GM23338 (cell line): ENCODE measurements at regions not wholly inside any gene's neighbourhood (a gene's known extent, or its start where the extent isn't known, plus 50 kb on each side); places are given as distances from the start of the nearest gene placed in this dataset.

Experiments
- ATAC-seq: fragments of 200-7000 bp; cut with Tn5 transposase; 3 replicates; pipeline ENCODE4 v1.9.1; 2020
- DNase-seq: peaks from one replicate; pipeline ENCODE4 v3.0.0-alpha.2; 2015; ENCODE audit warnings: low spot score
- H2AFZ ChIP-seq: fragments of 200-600 bp; sonication (generic); 2 replicates; pipeline ENCODE4 v1.8.0; 2016; ENCODE audit warnings: antibody characterized with exemption, mild to moderate bottlenecking, moderate library complexity
- H3F3A ChIP-seq: fragments of 200-600 bp; sonication (generic); replicated peaks from 2 replicates; pipeline ENCODE4 v1.8.0; 2017; ENCODE audit warnings: antibody characterized with exemption, mixed run types, low read depth
- H3K27ac ChIP-seq: fragments of 200-600 bp; sonication (generic); 2 replicates; pipeline ENCODE4 v1.6.1; 2016; ENCODE audit warnings: low read depth
- H3K27me3 ChIP-seq: fragments of 200-600 bp; sonication (generic); 2 replicates; pipeline ENCODE4 v1.8.0; 2016; ENCODE audit warnings: mild to moderate bottlenecking, mixed run types, moderate library complexity; ENCODE audit not compliant: insufficient read depth
- H3K36me3 ChIP-seq: fragments of 200-600 bp; sonication (generic); 2 replicates; pipeline ENCODE4 v1.8.0; 2016; ENCODE audit warnings: mild to moderate bottlenecking; ENCODE audit not compliant: insufficient read depth
- H3K4me1 ChIP-seq: fragments of 200-600 bp; sonication (generic); 2 replicates; pipeline ENCODE4 v1.8.0; 2016; ENCODE audit warnings: mild to moderate bottlenecking, moderate library complexity; ENCODE audit not compliant: insufficient read depth
- H3K4me2 ChIP-seq: fragments of 200-600 bp; sonication (generic); 2 replicates; pipeline ENCODE4 v1.7.1; 2017; ENCODE audit warnings: mixed run types
- H3K4me3 ChIP-seq: fragments of 200-600 bp; sonication (generic); 2 replicates; pipeline ENCODE4 v1.6.1; 2016; ENCODE audit warnings: mixed run types
- H3K79me2 ChIP-seq: fragments of 200-600 bp; sonication (generic); replicated peaks from 2 replicates; pipeline ENCODE4 v1.8.0; 2017; ENCODE audit warnings: mild to moderate bottlenecking; ENCODE audit not compliant: insufficient read depth
- H3K9me2 ChIP-seq: fragments of 200-600 bp; sonication (generic); 2 replicates; pipeline ENCODE4 v1.8.0; 2017; ENCODE audit not compliant: insufficient read depth
- H4K20me1 ChIP-seq: fragments of 200-600 bp; sonication (generic); replicated peaks from 2 replicates; pipeline ENCODE4 v1.8.0; 2017; ENCODE audit warnings: mild to moderate bottlenecking; ENCODE audit not compliant: insufficient read depth
- H3K27ac Mint-ChIP-seq: 2 replicates; pipeline ENCODE4 v1.8.0; 2020; ENCODE audit warnings: inconsistent platforms, mild to moderate bottlenecking, moderate library complexity, mixed read lengths
- H3K27me3 Mint-ChIP-seq: 3 replicates; pipeline ENCODE4 v1.8.0; 2022; ENCODE audit warnings: low read depth, mild to moderate bottlenecking, moderate library complexity, mixed read lengths, inconsistent platforms; ENCODE audit not compliant: insufficient read depth, poor library complexity
- H3K36me3 Mint-ChIP-seq: 3 replicates; pipeline ENCODE4 v1.8.0; 2021; ENCODE audit warnings: low read depth, mild to moderate bottlenecking, inconsistent platforms, moderate library complexity, mixed read lengths
- H3K4me1 Mint-ChIP-seq: 3 replicates; pipeline ENCODE4 v1.8.0; 2020; ENCODE audit warnings: mild to moderate bottlenecking, inconsistent platforms, mixed read lengths
- H3K4me3 Mint-ChIP-seq: 3 replicates; pipeline ENCODE4 v1.8.0; 2021; ENCODE audit warnings: moderate library complexity, mild to moderate bottlenecking, inconsistent platforms, mixed read lengths
- H3K9me3 Mint-ChIP-seq: 3 replicates; pipeline ENCODE4 v1.8.0; 2020; ENCODE audit warnings: moderate library complexity, mild to moderate bottlenecking, inconsistent platforms, mixed read lengths
- CREB1 ChIP-seq: fragments of 250-450 bp; sonication (Bioruptor Pico); IDR thresholded peaks from 2 replicates; pipeline ENCODE4 v1.5.0; 2020; ENCODE audit warnings: low read depth, mild to moderate bottlenecking, moderate library complexity
- TF ChIP-seq, protein P1 (sequence below): fragments of 250-450 bp; sonication (Bioruptor Pico); IDR thresholded peaks from 2 replicates; pipeline ENCODE4 v1.5.0; 2020; ENCODE audit warnings: mild to moderate bottlenecking, moderate library complexity
- TF ChIP-seq, protein P2 (sequence below): IDR thresholded peaks from one replicate; pipeline ENCODE4 v1.6.1; 2018; ENCODE audit warnings: antibody characterized with exemption; ENCODE audit not compliant: unreplicated experiment

DNA sequence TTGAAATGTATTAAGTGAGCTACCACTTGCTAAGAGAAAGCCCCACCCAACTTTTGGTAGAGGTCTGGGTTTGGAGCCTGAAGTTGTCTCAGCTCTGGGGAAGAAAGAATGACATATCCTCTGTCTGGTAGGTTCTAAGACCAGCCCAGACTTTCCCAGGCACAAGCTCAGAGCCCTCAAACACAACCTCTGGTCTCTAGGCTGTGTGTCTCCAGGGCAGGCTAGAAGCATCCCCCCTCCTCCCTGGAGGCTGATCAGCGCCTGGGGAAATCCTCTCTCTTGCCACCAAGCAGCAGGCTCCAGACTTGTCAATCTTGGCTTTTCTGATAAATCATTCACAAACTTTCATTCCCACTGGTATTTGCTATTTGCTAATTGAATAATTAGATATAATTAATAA, 226.5 kb upstream of the CST7 start:
- Histone ChIP-seq H3K36me3 (no peaks in the 10 kb centered on the region), H4K20me1 (no peaks in the 10 kb centered on the region), H3K27me3 (no peaks in the 10 kb centered on the region), H3F3A (no peaks in the 10 kb centered on the region), H3K27ac (no peak overlapping the region), H3K9me2 (no peaks in the 10 kb centered on the region), H2AFZ (no peak overlapping the region), H3K4me2 (no peak overlapping the region), H3K79me2 (no peaks in the 10 kb centered on the region), H3K4me1 (peaks cover 6% of the 10 kb centered on the region; the same call in 1 of the 2 replicates), H3K4me3 (no peak overlapping the region)
- Mint-ChIP-seq H3K27me3 (no peaks in the 10 kb centered on the region), H3K4me1 (peaks cover 17% of the 10 kb centered on the region; the same call in 2 of the 3 replicates), H3K27ac (no peak overlapping the region), H3K36me3 (no peaks in the 10 kb centered on the region), H3K9me3 (no peaks in the 10 kb centered on the region), H3K4me3 (no peak overlapping the region)
- ATAC-seq = no peak
- no peak for TF ChIP-seq CREB1 (CRISPR knock-in tag)
- TF ChIP-seq, protein P1, sequence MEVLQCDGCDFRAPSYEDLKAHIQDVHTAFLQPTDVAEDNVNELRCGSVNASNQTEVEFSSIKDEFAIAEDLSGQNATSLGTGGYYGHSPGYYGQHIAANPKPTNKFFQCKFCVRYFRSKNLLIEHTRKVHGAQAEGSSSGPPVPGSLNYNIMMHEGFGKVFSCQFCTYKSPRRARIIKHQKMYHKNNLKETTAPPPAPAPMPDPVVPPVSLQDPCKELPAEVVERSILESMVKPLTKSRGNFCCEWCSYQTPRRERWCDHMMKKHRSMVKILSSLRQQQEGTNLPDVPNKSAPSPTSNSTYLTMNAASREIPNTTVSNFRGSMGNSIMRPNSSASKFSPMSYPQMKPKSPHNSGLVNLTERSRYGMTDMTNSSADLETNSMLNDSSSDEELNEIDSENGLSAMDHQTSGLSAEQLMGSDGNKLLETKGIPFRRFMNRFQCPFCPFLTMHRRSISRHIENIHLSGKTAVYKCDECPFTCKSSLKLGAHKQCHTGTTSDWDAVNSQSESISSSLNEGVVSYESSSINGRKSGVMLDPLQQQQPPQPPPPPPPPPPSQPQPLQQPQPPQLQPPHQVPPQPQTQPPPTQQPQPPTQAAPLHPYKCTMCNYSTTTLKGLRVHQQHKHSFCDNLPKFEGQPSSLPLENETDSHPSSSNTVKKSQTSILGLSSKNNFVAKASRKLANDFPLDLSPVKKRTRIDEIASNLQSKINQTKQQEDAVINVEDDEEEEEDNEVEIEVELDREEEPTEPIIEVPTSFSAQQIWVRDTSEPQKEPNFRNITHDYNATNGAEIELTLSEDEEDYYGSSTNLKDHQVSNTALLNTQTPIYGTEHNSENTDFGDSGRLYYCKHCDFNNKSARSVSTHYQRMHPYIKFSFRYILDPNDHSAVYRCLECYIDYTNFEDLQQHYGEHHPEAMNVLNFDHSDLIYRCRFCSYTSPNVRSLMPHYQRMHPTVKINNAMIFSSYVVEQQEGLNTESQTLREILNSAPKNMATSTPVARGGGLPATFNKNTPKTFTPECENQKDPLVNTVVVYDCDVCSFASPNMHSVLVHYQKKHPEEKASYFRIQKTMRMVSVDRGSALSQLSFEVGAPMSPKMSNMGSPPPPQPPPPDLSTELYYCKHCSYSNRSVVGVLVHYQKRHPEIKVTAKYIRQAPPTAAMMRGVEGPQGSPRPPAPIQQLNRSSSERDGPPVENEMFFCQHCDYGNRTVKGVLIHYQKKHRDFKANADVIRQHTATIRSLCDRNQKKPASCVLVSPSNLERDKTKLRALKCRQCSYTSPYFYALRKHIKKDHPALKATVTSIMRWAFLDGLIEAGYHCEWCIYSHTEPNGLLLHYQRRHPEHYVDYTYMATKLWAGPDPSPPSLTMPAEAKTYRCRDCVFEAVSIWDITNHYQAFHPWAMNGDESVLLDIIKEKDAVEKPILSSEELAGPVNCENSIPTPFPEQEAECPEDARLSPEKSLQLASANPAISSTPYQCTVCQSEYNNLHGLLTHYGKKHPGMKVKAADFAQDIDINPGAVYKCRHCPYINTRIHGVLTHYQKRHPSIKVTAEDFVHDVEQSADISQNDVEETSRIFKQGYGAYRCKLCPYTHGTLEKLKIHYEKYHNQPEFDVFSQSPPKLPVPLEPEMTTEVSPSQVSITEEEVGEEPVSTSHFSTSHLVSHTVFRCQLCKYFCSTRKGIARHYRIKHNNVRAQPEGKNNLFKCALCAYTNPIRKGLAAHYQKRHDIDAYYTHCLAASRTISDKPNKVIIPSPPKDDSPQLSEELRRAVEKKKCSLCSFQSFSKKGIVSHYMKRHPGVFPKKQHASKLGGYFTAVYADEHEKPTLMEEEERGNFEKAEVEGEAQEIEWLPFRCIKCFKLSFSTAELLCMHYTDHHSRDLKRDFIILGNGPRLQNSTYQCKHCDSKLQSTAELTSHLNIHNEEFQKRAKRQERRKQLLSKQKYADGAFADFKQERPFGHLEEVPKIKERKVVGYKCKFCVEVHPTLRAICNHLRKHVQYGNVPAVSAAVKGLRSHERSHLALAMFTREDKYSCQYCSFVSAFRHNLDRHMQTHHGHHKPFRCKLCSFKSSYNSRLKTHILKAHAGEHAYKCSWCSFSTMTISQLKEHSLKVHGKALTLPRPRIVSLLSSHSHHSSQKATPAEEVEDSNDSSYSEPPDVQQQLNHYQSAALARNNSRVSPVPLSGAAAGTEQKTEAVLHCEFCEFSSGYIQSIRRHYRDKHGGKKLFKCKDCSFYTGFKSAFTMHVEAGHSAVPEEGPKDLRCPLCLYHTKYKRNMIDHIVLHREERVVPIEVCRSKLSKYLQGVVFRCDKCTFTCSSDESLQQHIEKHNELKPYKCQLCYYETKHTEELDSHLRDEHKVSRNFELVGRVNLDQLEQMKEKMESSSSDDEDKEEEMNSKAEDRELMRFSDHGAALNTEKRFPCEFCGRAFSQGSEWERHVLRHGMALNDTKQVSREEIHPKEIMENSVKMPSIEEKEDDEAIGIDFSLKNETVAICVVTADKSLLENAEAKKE (CRISPR knock-in tag) = no peak
- TF ChIP-seq, protein P2, sequence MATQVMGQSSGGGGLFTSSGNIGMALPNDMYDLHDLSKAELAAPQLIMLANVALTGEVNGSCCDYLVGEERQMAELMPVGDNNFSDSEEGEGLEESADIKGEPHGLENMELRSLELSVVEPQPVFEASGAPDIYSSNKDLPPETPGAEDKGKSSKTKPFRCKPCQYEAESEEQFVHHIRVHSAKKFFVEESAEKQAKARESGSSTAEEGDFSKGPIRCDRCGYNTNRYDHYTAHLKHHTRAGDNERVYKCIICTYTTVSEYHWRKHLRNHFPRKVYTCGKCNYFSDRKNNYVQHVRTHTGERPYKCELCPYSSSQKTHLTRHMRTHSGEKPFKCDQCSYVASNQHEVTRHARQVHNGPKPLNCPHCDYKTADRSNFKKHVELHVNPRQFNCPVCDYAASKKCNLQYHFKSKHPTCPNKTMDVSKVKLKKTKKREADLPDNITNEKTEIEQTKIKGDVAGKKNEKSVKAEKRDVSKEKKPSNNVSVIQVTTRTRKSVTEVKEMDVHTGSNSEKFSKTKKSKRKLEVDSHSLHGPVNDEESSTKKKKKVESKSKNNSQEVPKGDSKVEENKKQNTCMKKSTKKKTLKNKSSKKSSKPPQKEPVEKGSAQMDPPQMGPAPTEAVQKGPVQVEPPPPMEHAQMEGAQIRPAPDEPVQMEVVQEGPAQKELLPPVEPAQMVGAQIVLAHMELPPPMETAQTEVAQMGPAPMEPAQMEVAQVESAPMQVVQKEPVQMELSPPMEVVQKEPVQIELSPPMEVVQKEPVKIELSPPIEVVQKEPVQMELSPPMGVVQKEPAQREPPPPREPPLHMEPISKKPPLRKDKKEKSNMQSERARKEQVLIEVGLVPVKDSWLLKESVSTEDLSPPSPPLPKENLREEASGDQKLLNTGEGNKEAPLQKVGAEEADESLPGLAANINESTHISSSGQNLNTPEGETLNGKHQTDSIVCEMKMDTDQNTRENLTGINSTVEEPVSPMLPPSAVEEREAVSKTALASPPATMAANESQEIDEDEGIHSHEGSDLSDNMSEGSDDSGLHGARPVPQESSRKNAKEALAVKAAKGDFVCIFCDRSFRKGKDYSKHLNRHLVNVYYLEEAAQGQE = no peak
- no peak for DNase-seq
